Retinal pigment epithelial cell (primary cell): ENCODE measurements at regions not wholly inside any gene's neighbourhood (a gene's known extent, or its start where the extent isn't known, plus 50 kb on each side); places are given as distances from the start of the nearest gene placed in this dataset.

Source experiments
- DNase-seq: peaks from one replicate; pipeline ENCODE4 v3.0.0-alpha.2; 2010; ENCODE audit warnings: low read depth
- H3K4me3 ChIP-seq: 2 replicates; pipeline ENCODE4 v1.5.1; 2011; ENCODE audit warnings: mild to moderate bottlenecking, low read length, control low read depth, moderate library complexity
- CTCF ChIP-seq: conservative IDR thresholded peaks from 2 replicates; pipeline ENCODE4 v1.5.1; 2011; ENCODE audit warnings: low read depth, low read length, control low read depth, inconsistent platforms

- DNase-seq = no peak
- no peak overlapping the region for H3K4me3 ChIP-seq
- no peak for TF ChIP-seq CTCF
These were observed 770.3 kb downstream of the KCTD16 start for GRCh38 chr5:144941004-144941403.

- H3K4me3 ChIP-seq = no peak overlapping the region
- TF ChIP-seq CTCF = no peak
- DNase-seq = no peak
These were observed 747.7 kb downstream of the KCTD16 start for GRCh38 chr5:144918371-144918770.

GRCh38 chr5:144915452-144915851, 744.8 kb downstream of the KCTD16 start:
- no peak overlapping the region for H3K4me3 ChIP-seq
- TF ChIP-seq CTCF = no peak
- DNase-seq = no peak

GRCh38 chr5:144913661-144914060, 743.0 kb downstream of the KCTD16 start:
- no peak overlapping the region for H3K4me3 ChIP-seq
- TF ChIP-seq CTCF = no peak
- DNase-seq = no peak

- no peak for TF ChIP-seq CTCF
- H3K4me3 ChIP-seq = no peak overlapping the region
- DNase-seq = no peak
These were observed 725.8 kb downstream of the KCTD16 start for GRCh38 chr5:144896473-144896872.

GRCh38 chr5:144886668-144887067, 716.0 kb downstream of the KCTD16 start:
- DNase-seq = no peak
- no peak overlapping the region for H3K4me3 ChIP-seq
- TF ChIP-seq CTCF = no peak

- H3K4me3 ChIP-seq = no peak overlapping the region
- TF ChIP-seq CTCF = no peak
- DNase-seq = no peak
These were observed 712.1 kb downstream of the KCTD16 start for GRCh38 chr5:144882739-144883283.
